A673 (cell line): ENCODE measurements at regions not wholly inside any gene's neighbourhood (a gene's known extent, or its start where the extent isn't known, plus 50 kb on each side); places are given as distances from the start of the nearest gene placed in this dataset.

ENCODE experiments used
- BruUV-seq: library from RNA; stranded (reverse); fragments of 400-500 nt; replicated peaks from 2 replicates; lab custom pipeline; 2021; lab: Mats Ljungman, UMichigan
- CTCF ChIA-PET: fragments of 300-600 bp; sonication (Branson Sonifier 250); formaldehyde crosslinking; loops from one replicate; lab custom pipeline; 2022; ENCODE audit warnings: antibody characterized with exemption; lab: Charles Lee
- POLR2A ChIA-PET: fragments of 300-600 bp; sonication (Branson Sonifier 250); formaldehyde crosslinking; loops from one replicate; lab custom pipeline; 2022; ENCODE audit warnings: antibody characterized with exemption; ENCODE audit not compliant: low non-redundant PET; lab: Charles Lee
- DNase-seq: peaks from one replicate; pipeline ENCODE4 v3.0.0-alpha.2; 2015; ENCODE audit warnings: low spot score
- H3K27ac ChIP-seq: fragments of 200-600 bp; sonication (generic); 2 replicates; pipeline ENCODE4 v1.5.1; 2016; ENCODE audit warnings: mixed run types, low read depth, mild to moderate bottlenecking, mixed read lengths, antibody characterized with exemption, low read length; ENCODE audit not compliant: poor library complexity, severe bottlenecking
- H3K27me3 ChIP-seq: fragments of 200-600 bp; sonication (generic); replicated peaks from 2 replicates; pipeline ENCODE4 v1.6.1; 2017; ENCODE audit warnings: mixed run types, low read depth, mild to moderate bottlenecking, mixed read lengths, antibody characterized with exemption, low read length; ENCODE audit not compliant: insufficient read depth, poor library complexity
- H3K36me3 ChIP-seq: fragments of 200-600 bp; sonication (generic); 2 replicates; pipeline ENCODE4 v1.6.1; 2016; ENCODE audit warnings: mixed run types, mild to moderate bottlenecking, mixed read lengths, antibody characterized with exemption, low read length; ENCODE audit not compliant: insufficient read depth, poor library complexity, severe bottlenecking
- H3K4me1 ChIP-seq: fragments of 200-600 bp; sonication (generic); 2 replicates; pipeline ENCODE4 v1.6.1; 2017; ENCODE audit warnings: mixed run types, mild to moderate bottlenecking, mixed read lengths, antibody characterized with exemption, low read length; ENCODE audit not compliant: insufficient read depth, poor library complexity, severe bottlenecking
- H3K4me3 ChIP-seq: fragments of 200-600 bp; sonication (generic); 2 replicates; pipeline ENCODE4 v1.5.1; 2016; ENCODE audit warnings: low read depth, mixed run types, mild to moderate bottlenecking, mixed read lengths, low read length; ENCODE audit not compliant: poor library complexity, severe bottlenecking
- H3K9me3 ChIP-seq: fragments of 200-600 bp; sonication (generic); 2 replicates; pipeline ENCODE4 v1.6.1; 2016; ENCODE audit warnings: mixed run types, low read depth, mild to moderate bottlenecking, mixed read lengths, antibody characterized with exemption, low read length; ENCODE audit not compliant: poor library complexity, severe bottlenecking
- EZH2 ChIP-seq: fragments of 200-600 bp; sonication (generic); IDR thresholded peaks from 2 replicates; pipeline ENCODE4 v1.6.1; 2017; ENCODE audit warnings: borderline replicate concordance, low read depth, mild to moderate bottlenecking, mixed read lengths, antibody characterized with exemption, low read length; ENCODE audit not compliant: poor library complexity, severe bottlenecking
- intact Hi-C: fragments of 100-400 bp; cut with micrococcal nuclease; formaldehyde crosslinking; loops from one replicate; pipeline ENCODE4 v1.10.0; 2022; ENCODE audit not compliant: unreplicated experiment
- TF ChIP-seq, protein P1 (sequence below): fragments of 300-800, 200-600 bp; sonication (generic); conservative IDR thresholded peaks from 2 replicates; pipeline ENCODE4 v1.5.1; 2017; ENCODE audit warnings: low read depth, mild to moderate bottlenecking, antibody characterized with exemption, low read length, moderate library complexity, mixed read lengths

DNA sequence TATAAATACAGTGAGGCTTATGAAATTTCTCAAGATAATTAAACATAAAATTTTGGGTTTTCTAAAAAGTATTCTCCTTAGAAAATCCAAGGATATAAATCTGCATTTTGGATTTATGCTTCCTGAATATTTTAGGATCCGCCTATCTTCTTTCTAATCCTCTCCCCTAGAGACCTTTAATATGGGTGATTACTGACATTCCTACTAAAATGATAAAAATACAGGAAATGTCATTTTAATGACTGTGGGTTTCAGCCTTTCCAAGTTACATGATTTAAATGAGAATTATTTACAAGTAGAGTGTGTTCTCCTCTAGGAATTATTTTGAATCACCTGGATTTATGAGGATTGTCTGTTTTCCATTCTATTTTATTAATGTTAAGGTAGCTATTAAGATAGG is 150.4 kb downstream of the C7orf25 start:
- H3K27me3 ChIP-seq, result peaks cover 69% of the 10 kb centered on the region
- H3K27ac ChIP-seq, result no peak overlapping the region
- no peak overlapping the region for H3K4me3 ChIP-seq
- BruUV-seq, result no TSS peak
- H3K9me3 ChIP-seq, result peaks cover 8% of the 10 kb centered on the region
- TF ChIP-seq, protein P1, sequence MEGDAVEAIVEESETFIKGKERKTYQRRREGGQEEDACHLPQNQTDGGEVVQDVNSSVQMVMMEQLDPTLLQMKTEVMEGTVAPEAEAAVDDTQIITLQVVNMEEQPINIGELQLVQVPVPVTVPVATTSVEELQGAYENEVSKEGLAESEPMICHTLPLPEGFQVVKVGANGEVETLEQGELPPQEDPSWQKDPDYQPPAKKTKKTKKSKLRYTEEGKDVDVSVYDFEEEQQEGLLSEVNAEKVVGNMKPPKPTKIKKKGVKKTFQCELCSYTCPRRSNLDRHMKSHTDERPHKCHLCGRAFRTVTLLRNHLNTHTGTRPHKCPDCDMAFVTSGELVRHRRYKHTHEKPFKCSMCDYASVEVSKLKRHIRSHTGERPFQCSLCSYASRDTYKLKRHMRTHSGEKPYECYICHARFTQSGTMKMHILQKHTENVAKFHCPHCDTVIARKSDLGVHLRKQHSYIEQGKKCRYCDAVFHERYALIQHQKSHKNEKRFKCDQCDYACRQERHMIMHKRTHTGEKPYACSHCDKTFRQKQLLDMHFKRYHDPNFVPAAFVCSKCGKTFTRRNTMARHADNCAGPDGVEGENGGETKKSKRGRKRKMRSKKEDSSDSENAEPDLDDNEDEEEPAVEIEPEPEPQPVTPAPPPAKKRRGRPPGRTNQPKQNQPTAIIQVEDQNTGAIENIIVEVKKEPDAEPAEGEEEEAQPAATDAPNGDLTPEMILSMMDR, result no peak
- TF ChIP-seq EZH2, result no peak
- DNase-seq, result peak; percentile 60
- H3K36me3 ChIP-seq, result no peaks in the 10 kb centered on the region
- CTCF ChIA-PET, result no interaction called here
- intact Hi-C loops, result no loop called here
- POLR2A ChIA-PET, result interaction anchor here (0.6 kb wide), 1 partner anchor 732 kb away, joined by 4 read pairs; no protein-coding TSS in a partner anchor
- peaks cover 10% of the 10 kb centered on the region for H3K4me1 ChIP-seq

DNA sequence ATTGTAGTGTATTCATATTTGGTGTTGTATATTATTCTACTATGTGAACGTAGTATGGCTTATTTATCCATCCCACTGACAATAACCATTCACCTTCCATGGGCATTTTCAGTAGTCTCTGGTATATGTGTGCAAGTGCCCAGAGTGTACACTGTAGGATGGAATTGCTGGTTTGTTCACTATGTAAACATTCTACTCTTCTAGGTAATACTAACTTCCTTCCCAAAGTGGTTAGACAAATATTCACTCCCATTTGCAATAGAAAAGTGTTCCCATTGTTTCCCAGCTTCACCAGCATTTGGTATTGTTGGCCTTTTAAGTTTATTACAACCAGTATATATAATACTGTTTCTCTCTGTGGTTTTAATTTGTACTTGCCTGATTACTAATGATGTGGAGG is 153.7 kb downstream of the C7orf25 start:
- CTCF ChIA-PET, result no interaction called here
- DNase-seq, result no peak
- H3K9me3 ChIP-seq, result peaks cover 8% of the 10 kb centered on the region
- no peak overlapping the region for H3K4me3 ChIP-seq
- peaks cover 54% of the 10 kb centered on the region for H3K27me3 ChIP-seq
- peaks cover 10% of the 10 kb centered on the region for H3K4me1 ChIP-seq
- no peak overlapping the region for H3K27ac ChIP-seq
- intact Hi-C loops, result no loop called here
- no TSS peak for BruUV-seq
- no peak for TF ChIP-seq EZH2
- TF ChIP-seq, protein P1, result no peak
- no peaks in the 10 kb centered on the region for H3K36me3 ChIP-seq
- POLR2A ChIA-PET, result no interaction called here

DNA sequence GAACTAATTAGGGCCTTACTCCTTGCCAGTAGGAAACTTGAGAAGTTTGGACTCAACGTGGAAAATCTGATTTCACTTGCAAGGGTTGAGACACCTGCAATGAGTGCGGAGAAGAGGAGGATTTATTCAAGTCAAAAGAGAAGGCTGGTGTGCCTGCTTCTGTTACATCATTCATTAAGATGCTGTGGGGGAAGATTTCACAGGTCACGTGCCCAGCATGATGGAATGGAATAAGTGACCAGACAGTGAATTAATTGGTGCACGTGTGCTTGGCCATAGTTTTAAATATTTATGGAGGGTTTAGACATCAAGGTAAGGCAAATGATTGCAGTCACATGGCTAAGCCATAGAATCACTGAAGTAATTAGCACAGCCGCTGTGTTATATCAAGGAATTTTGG is 155.0 kb downstream of the C7orf25 start:
- peaks cover 10% of the 10 kb centered on the region for H3K4me1 ChIP-seq
- no TSS peak for BruUV-seq
- POLR2A ChIA-PET, result no interaction called here
- no peaks in the 10 kb centered on the region for H3K36me3 ChIP-seq
- H3K27ac ChIP-seq, result no peak overlapping the region
- no peak for TF ChIP-seq EZH2
- TF ChIP-seq, protein P1, result no peak
- peaks cover 8% of the 10 kb centered on the region for H3K9me3 ChIP-seq
- no peak overlapping the region for H3K4me3 ChIP-seq
- H3K27me3 ChIP-seq, result peaks cover 48% of the 10 kb centered on the region
- intact Hi-C loops, result no loop called here
- CTCF ChIA-PET, result no interaction called here
- DNase-seq, result no peak
